ENCODE measurements at regions not wholly inside any gene's neighbourhood (a gene's known extent, or its start where the extent isn't known, plus 50 kb on each side); places are given as distances from the start of the nearest gene placed in this dataset.
"Not testable (repeated sequence)": the region's sequence is repeated elsewhere in the genome, so short reads cannot be mapped to it uniquely, and the experiment has no call there.

DNA sequence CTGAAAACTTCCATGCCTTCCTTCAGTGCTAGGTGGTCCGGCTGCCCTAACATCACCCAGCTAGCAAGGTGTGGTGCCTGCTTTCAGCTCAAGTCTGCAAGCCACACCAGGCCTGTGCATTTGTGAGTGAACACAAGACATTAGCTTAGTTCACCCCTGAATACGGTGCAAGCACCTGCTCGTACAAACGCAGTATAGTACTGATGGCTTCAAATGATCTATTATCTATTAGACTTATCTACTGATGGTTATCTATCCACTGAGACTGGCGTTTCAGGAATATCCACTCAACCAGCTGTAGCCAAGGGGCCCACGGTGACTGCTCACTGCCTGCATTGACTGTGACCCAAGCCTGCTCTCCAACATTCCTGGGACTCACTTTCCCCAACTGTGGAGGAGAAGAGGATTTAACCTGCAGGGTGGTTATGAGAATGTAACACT is 155.9 kb downstream of the SHOX start:
- no peak for DNase-seq

DNA sequence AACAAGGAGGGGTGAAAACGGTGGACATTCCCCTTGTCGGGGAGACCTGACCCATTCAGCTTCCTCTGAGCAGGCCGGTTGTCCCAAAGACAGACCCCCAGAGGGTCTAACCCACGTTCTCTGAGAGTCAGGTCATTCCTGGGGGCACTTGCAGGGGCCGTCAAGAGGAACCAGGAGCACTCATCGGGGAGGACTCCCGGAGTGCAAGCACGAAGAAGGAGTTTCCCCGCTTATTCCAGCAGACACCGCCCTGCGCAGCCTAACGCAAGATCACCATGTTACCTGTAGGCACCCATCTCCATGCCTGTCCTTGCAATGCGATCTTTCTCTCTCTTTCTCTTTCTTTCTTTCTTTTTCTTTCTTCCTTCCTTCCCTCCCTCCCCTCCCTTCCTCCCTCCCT is 154.2 kb downstream of the SHOX start:
- no peak for DNase-seq

DNA sequence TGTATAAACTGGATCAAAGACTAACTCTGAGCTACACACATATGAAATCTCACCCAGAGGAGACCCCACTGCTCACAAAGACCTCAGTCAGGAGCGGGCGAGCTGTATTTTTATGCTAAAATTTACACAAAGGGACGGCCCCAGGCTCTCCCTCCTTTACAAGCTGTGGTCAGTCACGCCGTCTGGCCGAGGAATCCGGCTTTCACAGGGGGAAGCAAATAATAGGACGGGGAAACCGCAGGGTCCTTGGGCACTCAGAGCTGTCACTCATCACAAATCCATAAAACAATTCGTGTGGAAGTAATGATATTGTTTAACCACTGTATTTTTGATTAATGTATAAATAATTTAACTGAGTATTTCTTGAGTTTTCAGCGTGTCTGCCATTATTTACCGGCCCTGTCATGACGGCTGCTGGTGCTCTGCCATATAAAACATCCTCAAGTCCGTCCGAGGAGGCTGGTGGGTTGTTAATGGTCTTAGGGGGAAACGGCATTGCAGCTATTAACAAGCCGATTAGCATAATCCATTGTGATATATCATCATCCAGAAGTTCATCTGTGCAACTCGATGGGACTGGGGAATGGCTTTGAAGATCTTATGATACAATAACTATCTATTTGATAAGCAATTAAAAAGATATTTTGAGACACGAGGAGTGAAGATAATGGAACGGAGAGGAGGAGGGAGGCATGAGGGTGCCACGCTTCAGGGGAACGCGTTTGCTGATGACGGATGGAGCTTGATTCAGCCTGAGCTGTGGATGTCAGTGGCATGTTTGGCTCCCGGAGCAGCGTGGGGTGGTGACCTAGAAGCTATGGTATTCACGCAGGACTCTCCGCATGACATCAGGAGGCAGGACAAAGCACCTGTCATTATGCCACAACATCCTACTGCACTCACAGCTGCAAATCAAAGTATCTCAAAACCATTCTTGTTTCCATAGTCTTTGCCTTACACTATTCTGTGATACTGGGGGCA is 150.9 kb downstream of the SHOX start:
- no peak for DNase-seq

DNA sequence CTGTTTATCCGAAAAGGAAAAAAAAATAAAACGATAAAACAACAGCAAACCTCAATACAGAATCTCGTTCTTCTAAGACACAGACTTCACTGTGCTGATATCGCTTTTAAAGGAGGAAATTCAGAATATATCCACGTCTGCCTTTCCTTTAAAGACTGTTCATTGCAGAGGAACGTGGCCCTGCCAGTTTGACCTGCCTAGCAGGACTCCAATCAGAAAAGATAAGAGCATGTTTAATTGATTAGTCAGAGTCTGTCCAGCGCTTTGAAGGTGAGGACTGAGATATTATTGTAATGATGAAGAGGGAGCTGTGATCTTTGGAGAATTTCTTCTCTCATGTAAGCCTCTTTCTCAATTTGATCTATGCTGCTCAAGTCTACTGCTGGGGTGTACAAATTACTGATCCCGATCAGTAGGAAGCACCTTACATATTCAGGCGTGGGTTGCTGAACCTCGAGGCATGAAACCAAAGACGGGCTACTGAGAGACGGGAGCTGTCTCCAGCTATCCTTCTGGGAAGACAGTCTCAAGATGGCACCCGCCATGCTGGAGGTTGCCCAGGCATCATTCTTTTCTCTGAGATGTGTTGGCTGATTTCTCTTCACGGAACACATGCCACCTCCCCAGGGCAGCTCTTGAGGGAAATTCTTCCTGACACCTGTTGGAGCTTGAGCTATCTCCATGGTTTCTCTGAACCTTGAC is 146.1 kb downstream of the SHOX start:
- DNase-seq: no peak

DNA sequence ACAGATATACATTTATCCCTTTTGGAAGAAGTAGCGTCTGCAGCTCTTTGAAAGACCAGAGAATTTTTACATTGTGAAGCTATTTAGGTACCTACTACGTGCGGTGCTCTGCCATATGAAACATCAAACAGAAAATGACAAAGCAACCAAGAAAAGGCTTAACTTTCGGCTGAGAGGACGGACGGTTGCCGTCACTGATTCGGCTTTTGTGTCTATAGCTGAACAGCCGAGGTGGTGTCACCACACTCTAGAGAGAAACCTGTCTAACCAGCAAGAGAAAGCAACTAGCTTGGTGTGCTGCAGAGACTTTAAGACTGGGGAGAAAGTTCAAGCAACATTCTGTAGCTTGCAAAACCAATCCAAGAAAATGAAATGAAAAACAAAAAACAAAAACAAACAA is 145.5 kb downstream of the SHOX start:
- DNase-seq: no peak

DNA sequence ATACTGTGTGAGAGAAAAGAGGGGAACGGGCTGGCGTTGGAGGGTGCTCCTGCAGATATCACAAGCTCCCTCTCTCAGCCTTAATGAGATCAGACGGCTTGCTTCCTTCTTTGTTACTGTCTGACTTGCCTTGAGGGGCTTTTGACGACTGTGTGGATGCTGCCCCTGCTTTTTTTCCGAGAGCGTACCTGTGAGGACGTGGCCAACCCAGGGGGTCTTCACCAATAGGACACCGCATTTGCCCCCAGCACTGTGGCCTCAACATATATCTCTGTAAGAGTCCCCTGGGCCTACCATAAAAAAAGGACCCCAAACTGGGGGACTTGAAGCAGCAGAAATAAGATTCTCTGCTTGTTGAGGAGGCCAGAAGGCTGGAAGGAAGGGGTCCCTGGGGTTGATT is 143.9 kb downstream of the SHOX start:
- no peak for DNase-seq

DNA sequence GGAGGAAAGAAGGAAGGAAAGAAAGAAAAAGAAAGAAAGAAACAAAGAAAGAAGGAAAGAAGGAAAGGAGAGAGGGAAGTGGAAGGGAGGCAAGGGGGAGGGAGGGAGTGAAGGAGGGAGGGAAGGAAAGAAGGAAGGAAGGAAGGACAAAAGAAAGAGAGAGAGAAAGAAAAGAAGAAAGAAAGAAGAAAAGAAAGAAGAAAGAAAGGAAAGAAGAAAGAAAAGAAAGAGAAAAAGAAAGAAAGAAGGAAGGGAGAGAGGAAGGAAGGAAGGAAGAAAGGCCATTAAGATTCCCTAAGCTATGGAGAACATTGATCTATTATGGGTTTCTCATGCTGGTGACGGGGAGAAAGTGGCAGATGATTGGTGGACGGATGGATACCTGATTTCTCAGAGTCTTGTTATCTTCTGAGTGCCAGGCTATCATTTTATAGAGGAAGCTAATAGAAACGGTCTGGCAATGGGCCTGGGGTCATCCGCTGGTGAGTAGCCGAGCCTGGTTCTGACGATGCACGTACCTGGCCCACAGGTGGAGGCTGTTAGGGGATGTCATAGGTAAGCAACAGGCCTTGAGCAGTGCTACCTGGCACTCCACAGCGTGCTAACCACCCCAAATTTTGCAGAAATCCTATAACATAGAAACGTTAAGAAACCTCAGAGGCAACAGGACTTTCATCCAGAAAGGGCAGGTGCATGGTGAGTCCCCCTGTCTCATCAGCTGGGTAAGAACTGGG is 142.9 kb downstream of the SHOX start:
- no peak for DNase-seq

DNA sequence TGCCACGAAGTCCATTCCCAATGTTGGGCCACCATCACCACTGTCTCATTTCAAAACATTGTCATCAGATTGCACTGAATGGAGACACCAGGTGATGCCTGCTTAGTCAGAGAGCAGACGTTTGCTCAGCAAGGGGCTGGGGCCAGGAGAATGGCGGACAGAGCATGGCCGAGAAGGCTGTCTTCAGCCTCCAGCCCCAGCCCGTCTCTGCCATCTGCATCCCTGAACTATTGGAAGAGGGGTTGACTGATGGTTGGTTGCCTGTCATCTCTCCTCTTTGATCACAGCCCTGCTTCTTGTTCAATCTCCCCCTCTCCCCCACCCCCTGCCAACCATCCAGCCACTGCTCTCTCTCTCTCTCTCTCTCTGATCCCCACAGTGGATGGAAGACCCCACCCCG is 140.9 kb downstream of the SHOX start:
- no peak for DNase-seq

DNA sequence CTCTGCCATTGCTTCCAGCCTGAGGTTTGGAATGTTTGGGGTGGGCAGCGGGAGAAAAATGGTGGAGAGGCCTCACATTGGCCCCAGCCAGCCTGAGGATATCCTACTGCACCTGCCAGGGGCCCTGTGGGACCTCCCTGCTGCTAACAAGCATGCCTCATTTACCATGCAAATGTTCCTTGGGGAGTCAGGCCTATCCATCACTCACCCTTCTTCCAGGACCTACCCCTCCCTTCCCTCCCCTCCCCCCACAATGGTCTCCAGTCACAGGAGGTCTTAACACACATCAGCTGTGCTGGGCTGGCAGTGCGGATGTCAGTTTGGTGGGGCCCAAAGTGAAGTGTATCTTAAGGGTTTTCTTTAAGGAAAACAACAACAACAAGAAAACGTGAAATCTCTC is 139.2 kb downstream of the SHOX start:
- no peak for DNase-seq

DNA sequence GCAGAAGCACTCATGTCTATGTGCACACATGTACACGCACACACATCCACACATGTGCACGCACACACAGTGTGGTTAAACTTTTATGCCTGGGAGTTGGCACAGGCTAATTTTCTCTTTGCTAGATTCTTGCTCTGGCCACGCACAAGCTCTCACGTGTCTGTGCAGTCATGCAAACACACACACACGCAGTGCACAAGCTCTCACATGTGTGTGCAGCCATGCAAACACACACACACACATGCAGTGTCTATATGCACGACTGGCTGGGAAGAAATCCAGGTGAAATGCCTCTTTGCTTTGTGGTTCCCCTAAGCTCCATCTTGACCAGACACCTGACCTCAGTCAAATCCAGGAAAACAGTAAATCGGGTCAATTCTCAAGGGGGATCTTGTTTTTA is 138.0 kb downstream of the SHOX start:
- DNase-seq: no peak

DNA sequence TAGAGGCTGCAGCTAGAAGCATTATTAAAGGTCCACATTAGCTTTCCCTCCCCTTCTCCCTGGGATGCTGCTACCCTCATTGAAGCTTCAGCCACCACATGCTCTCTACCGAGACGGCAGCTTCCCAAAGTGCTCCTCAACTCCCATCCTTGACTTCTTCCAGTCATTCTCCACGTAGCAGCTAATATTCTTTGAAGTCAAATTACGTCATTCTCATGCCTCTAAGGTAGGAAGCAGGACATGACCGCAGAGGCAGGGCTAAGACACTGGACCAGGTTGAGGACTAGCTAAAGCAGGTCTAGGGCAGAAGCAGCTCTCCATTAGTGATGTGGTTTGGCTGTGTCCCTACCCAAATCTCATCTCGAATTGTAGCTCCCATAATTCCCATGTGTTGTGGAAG is 128.3 kb downstream of the SHOX start:
- no peak for DNase-seq

DNA sequence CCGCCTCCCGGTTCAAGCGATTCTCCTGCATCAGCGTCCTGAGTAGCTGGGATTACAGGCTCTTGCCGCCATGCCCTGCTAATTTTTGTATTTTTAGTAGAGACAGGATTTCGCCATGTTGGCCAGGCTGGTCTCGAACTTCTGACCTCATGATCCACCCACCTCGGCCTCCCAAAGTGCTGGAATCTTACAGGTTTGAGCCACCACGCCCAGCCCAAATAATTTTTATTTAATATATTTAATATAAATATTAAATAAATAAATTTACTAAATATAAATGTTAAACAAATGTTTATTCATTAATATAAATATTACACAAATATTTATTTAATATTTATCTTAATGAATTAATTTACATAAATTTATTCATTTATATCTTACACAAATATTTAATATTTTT is 120.2 kb downstream of the SHOX start:
- no peak for DNase-seq

DNA sequence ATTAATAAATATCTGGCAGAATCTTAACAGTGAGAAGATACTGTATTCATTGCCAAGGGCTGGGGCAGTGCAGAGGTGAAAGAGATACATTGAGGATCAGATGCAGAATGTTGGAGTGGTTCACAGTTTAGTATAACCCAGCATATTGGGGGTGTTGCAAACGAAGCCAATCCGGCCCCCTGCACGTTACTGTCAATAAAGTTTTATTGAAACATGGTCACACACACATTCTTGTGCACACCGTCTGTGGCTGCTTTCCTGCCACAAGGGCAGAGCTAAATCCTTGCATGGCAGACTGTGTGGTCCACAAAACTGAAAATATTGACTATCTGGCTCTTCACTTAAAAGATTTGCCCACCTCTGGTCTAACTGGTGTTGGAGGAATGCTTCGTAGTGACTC is 119.7 kb downstream of the SHOX start:
- DNase-seq: no peak

DNA sequence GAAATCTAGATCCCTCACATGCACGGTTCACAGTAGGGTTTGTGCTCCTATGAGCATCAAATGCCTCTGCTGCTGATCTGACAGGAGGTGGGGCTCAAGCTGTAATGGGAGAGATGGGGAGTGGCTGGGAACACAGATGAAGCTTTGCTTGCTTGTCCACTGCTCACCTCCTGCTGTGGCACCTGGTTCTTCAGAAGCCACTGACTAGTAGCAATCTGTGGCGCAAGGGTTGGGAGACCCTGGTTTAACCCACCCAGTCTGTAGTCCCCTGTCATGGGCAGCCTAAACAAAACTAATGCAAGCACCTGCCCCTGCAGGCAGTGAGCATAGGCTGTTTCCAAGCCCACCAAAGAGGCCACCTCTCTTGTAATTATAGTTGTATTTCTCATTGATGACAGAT is 116.6 kb downstream of the SHOX start:
- DNase-seq: no peak

DNA sequence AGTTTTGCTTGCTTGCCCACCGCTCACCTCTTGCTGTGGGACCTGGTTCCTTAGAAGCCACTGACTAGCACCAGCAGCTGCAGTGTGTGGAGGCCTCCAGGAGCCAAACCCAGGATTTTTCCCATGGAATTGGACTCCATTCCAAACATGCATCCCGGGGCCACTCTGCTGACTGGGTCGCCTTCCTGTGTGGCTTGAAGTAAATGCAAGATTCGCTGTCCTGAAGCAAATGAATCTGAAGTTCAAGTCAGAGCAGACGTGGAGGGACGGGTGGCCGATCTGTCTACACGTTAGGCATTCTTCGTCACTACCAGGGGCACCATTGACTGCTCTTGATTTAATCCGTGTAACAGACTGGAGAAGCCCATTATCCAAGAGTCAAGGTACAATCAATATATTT is 109.0 kb downstream of the SHOX start:
- DNase-seq: no peak

DNA sequence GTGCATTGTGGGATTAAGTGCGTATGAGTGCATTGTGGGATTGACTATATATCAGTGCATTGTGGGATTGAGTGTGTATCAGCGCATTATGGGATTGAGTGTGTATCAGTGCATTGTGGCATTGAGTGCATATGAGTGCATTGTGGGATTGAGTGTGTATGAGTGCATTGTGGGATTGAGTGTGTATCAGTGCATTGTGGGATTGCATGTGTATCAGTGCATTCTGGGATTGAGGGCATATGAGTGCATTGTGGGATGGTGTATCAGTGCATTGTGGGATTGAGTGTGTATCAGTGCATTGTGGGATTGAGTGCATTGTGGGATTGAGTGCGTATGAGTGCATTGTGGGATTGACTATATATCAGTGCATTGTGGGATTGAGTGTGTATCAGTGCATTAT is 106.4 kb downstream of the SHOX start:
- DNase-seq: not testable (repeated sequence)

DNA sequence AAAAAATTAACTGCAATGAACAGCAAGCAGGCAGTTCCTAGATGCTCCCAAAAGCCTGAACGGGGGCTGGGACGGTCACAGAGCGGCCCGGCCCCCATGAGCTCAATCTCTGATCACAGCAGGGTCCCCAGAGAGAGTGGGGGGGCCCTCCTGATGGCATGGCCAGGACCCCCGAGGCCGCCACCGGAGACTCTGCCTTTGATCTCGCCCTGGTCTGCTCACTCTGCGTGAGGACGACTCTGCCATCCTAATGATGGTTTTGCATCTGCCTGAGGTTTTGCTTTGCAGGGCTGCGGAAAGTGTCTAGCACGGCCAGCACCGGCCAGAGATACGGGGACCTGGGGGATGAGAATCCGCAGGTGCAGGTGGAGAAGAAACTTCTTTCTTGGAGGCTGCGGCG is 103.8 kb downstream of the SHOX start:
- no peak for DNase-seq

DNA sequence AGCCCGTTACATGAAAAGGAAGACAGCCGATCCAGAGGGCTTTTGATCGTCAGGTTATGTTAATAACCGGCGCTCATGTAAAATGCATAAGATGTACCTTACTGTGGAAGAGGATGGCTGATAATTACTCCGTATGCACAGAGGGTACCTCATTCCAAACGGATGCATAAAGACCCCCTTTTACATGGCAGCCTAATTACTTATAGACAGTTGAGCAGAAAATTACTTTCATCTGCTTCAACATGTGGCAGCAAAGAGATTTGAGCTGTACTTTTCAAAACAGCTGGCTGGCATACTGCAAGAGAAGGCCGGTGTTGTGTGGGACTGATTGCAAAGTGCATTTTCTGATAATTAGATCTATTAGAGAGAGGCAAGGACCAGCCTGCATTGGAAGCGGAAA is 103.4 kb downstream of the SHOX start:
- no peak for DNase-seq

DNA sequence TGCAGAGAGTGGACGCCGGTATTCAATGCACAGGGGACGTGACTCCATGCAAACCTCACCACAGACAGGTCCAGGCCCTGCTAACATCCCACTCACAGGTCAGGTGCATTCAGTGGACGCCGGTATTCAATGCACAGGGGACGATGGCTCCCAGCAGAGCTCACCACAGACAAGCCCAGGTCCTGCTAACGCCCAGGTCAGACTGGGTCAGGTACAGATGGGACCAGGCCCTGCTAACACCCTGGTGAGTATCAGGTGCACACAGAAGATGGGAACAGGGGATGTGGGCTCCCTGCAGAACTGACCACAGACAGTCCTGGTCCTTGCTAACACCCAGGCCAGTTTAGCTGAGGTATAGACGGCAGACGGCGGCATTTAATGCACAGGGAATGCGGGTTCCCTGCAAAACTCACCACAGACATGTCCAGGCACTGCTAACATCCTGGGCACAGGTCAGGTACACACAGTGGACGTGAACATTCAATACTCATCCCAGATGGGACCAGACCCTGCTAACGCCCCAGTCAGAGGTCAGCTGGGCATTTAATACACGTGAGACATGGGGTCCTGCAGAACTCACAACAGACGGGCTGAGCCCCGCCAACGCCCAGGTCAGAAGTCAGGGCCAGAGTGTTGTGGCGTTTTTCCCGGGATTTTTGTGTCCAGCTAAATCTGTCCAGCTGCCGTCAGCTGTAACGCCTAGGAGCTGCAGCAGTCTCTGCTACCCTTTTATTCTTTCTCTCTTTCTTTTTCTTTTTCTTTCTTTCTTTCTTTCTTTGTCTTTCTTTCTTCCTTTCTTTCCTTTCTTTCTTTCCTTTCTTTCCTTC is 99.2 kb downstream of the SHOX start:
- DNase-seq: no peak

DNA sequence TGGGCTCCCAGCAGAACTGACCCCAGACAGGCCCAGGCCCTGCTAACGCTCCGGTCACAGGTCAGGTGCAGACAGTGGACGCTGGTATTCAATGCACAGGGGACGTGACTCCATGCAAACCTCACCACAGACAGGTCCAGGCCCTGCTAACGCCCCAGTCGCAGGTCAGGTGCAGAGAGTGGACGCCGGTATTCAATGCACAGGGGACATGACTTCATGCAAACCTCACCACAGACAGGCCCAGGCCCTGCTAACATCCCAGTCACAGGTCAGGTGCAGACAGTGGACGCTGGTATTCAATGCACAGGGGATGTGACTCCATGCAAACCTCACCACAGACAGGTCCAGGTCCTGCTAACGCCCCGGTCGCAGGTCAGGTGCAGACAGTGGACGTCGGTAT is 98.5 kb downstream of the SHOX start:
- DNase-seq: not testable (repeated sequence)

DNA sequence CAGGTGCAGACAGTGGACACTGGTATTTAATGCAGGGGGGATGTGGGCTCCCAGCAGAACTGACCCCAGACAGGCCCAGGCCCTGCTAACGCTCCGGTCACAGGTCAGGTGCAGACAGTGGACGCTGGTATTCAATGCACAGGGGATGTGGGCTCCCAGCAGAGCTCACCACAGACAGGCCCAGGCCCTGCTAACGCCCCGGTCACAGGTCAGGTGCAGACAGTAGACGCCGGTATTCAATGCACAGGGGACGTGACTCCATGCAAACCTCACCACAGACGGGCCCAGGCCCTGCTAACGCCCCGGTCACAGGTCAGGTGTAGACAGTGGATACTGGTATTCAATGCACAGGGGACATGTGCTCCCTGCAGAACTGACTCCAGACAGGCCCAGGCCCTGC is 98.0 kb downstream of the SHOX start:
- not testable (repeated sequence) for DNase-seq

DNA sequence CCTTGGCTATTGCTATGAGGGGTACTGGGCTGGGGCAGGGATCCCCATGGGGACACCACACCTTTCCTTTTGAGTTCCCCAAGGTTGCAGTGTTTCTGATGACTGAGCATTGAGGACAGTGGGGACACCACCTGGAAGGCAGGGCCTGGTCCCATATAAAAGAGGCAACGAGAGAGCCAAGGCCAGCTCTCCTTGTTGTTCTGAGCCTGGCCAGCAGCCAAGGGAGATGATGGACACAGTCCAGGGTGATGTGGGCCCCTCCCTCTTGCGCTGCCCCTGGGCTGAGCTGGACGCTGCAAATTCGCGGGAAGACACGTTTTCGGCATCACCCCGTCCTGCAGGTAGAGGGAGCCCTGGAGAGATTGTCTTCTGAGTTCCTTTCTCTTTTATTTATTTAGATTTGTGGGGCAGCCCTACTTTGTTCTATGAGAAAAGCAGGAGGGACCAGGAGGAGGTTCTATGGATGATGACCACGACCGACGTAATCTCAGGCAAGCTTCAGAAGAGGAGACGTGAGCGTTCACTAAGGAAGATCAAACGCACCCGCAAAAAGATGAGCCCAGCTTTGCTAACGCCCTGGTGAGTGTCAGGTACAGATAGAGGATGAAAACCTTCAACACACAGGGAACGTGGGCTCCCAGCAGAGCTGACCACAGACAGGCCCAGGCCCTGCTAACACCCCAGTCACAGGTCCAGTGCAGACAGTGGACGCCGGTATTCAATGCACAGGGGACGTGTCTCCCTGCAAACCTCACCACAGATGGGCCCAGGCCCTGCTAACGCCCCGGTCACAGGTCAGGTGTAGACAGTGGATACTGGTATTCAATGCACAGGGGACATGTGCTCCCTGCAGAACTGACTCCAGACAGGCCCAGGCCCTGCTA is 97.4 kb downstream of the SHOX start:
- no peak for DNase-seq
